ENCODE measurements at regions not wholly inside any gene's neighbourhood (a gene's known extent, or its start where the extent isn't known, plus 50 kb on each side); places are given as distances from the start of the nearest gene placed in this dataset.
A peak's percentile ranks its signal among the peaks of the same experiment; 100 is the strongest.
"Not testable (repeated sequence)": the region's sequence is repeated elsewhere in the genome, so short reads cannot be mapped to it uniquely, and the experiment has no call there.

GRCh38 chr1:14270821-14271220, 327.7 kb upstream of the KAZN start:
- DNase-seq = no peak

- DNase-seq = no peak
Measured at GRCh38 chr1:14273811-14274210, 324.7 kb upstream of the KAZN start.

- not testable (repeated sequence) for DNase-seq
Measured at GRCh38 chr1:14279891-14280290, 318.6 kb upstream of the KAZN start.

- no peak for DNase-seq
Measured at GRCh38 chr1:14280909-14281308, 317.6 kb upstream of the KAZN start.

GRCh38 chr1:14281412-14281811, 317.1 kb upstream of the KAZN start:
- no peak for DNase-seq

- peak; percentile 50 for DNase-seq
Measured at GRCh38 chr1:14282707-14283106, 315.8 kb upstream of the KAZN start.

GRCh38 chr1:14285238-14285637, 313.2 kb upstream of the KAZN start:
- DNase-seq = no peak

GRCh38 chr1:14291182-14291581, 307.3 kb upstream of the KAZN start:
- not testable (repeated sequence) for DNase-seq

- no peak for DNase-seq
Measured at GRCh38 chr1:14292520-14292919, 306.0 kb upstream of the KAZN start.

- DNase-seq = no peak
Measured at GRCh38 chr1:14294006-14294405, 304.5 kb upstream of the KAZN start.

- DNase-seq = no peak
Measured at GRCh38 chr1:14294860-14295536, 303.5 kb upstream of the KAZN start.

GRCh38 chr1:14296795-14297194, 301.7 kb upstream of the KAZN start:
- no peak for DNase-seq

GRCh38 chr1:14297356-14297755, 301.1 kb upstream of the KAZN start:
- no peak for DNase-seq

GRCh38 chr1:14298806-14299205, 299.7 kb upstream of the KAZN start:
- no peak for DNase-seq

- DNase-seq = no peak
Measured at GRCh38 chr1:14300991-14301703, 297.3 kb upstream of the KAZN start.

- DNase-seq = no peak
Measured at GRCh38 chr1:14301704-14302024, 296.8 kb upstream of the KAZN start.

- DNase-seq = no peak
Measured at GRCh38 chr1:14302025-14302424, 296.5 kb upstream of the KAZN start.

GRCh38 chr1:14303011-14303410, 295.5 kb upstream of the KAZN start:
- DNase-seq = no peak

- DNase-seq = peak; percentile 72
Measured at GRCh38 chr1:14304381-14304865, 294.1 kb upstream of the KAZN start.

GRCh38 chr1:14308460-14308859, 290.0 kb upstream of the KAZN start:
- DNase-seq = no peak

GRCh38 chr1:14309984-14310383, 288.5 kb upstream of the KAZN start:
- DNase-seq = no peak

- DNase-seq = no peak
Measured at GRCh38 chr1:14310476-14310875, 288.0 kb upstream of the KAZN start.

- DNase-seq = no peak
Measured at GRCh38 chr1:14313731-14314431, 284.6 kb upstream of the KAZN start.

GRCh38 chr1:14318830-14319229, 279.7 kb upstream of the KAZN start:
- DNase-seq = no peak

Data from eye (tissue), 1 donor.